OCI-LY1 (cell line): ENCODE measurements at regions not wholly inside any gene's neighbourhood (a gene's known extent, or its start where the extent isn't known, plus 50 kb on each side); places are given as distances from the start of the nearest gene placed in this dataset.

ENCODE experiments used
- H2AFZ ChIP-seq: fragments of 200-600 bp; sonication (generic), shearing (Covaris generic); 2 replicates; pipeline ENCODE4 v1.6.0; 2014; ENCODE audit warnings: antibody characterized with exemption, mild to moderate bottlenecking, low read length
- H3F3A ChIP-seq: fragments of 200-600 bp; sonication (generic), shearing (Covaris generic); 2 replicates; pipeline ENCODE4 v1.6.0; 2014; ENCODE audit warnings: mild to moderate bottlenecking, antibody characterized with exemption, low read length, moderate library complexity; ENCODE audit not compliant: insufficient read depth
- H3K27ac ChIP-seq: fragments of 200-600 bp; sonication (generic); 2 replicates; pipeline ENCODE4 v1.5.1; 2014; ENCODE audit warnings: low read length, mixed run types, mild to moderate bottlenecking, low read depth; ENCODE audit not compliant: poor library complexity, severe bottlenecking
- H3K27me3 ChIP-seq: fragments of 200-600 bp; sonication (generic); 2 replicates; pipeline ENCODE4 v1.6.0; 2014; ENCODE audit warnings: antibody characterized with exemption, mild to moderate bottlenecking, low read length, moderate library complexity; ENCODE audit not compliant: insufficient read depth
- H3K36me3 ChIP-seq: fragments of 200-600 bp; sonication (generic); 2 replicates; pipeline ENCODE4 v1.6.1; 2014; ENCODE audit warnings: mild to moderate bottlenecking, antibody characterized with exemption, low read length, moderate library complexity, mixed read lengths; ENCODE audit not compliant: insufficient read depth
- H3K4me1 ChIP-seq: fragments of 200-600 bp; sonication (generic); 2 replicates; pipeline ENCODE4 v1.5.1; 2014; ENCODE audit warnings: mild to moderate bottlenecking, low read length, moderate library complexity; ENCODE audit not compliant: insufficient read depth, severe bottlenecking
- H3K4me2 ChIP-seq: fragments of 200-600 bp; sonication (generic), shearing (Covaris generic); 2 replicates; pipeline ENCODE4 v1.6.1; 2014; ENCODE audit warnings: low read length
- H3K4me3 ChIP-seq: fragments of 200-600 bp; sonication (generic); 2 replicates; pipeline ENCODE4 v1.5.1; 2014; ENCODE audit warnings: low read length, low read depth, mild to moderate bottlenecking, mixed read lengths; ENCODE audit not compliant: poor library complexity, severe bottlenecking
- H3K79me2 ChIP-seq: fragments of 200-600 bp; shearing (Covaris generic); 2 replicates; pipeline ENCODE4 v1.6.1; 2016; ENCODE audit warnings: mixed run types, low read length, mixed read lengths; ENCODE audit not compliant: insufficient read depth
- H3K9ac ChIP-seq: fragments of 200-600 bp; sonication (generic), shearing (Covaris generic); 2 replicates; pipeline ENCODE4 v1.6.1; 2014; ENCODE audit warnings: mild to moderate bottlenecking, low read length, mixed read lengths
- H3K9me2 ChIP-seq: fragments of 200-600 bp; sonication (generic), shearing (Covaris generic); 2 replicates; pipeline ENCODE4 v1.6.1; 2014; ENCODE audit warnings: low read depth, mild to moderate bottlenecking, low read length, mixed read lengths
- H3K9me3 ChIP-seq: fragments of 200-600 bp; shearing (Covaris generic); 2 replicates; pipeline ENCODE4 v1.6.1; 2014; ENCODE audit warnings: low read length, mixed read lengths
- H4K20me1 ChIP-seq: fragments of 200-600 bp; sonication (generic), shearing (Covaris generic); 2 replicates; pipeline ENCODE4 v1.6.0; 2016; ENCODE audit warnings: mild to moderate bottlenecking, low read length; ENCODE audit not compliant: insufficient read depth
- CTCF ChIP-seq: fragments of 200-600 bp; sonication (generic), shearing (Covaris generic); IDR thresholded peaks from 2 replicates; pipeline ENCODE4 v1.5.1; 2017; ENCODE audit warnings: mild to moderate bottlenecking, antibody characterized with exemption, low read length, moderate library complexity, mixed read lengths
- EZH2 ChIP-seq: fragments of 200-600 bp; sonication (generic), shearing (Covaris generic); IDR thresholded peaks from 2 replicates; pipeline ENCODE4 v1.8.0; 2017; ENCODE audit warnings: borderline replicate concordance, mixed run types, mild to moderate bottlenecking, antibody characterized with exemption, low read length, moderate library complexity, mixed read lengths

- Histone ChIP-seq H3K9ac (no peak overlapping the region), H4K20me1 (no peaks in the 10 kb centered on the region), H3K9me2 (no peaks in the 10 kb centered on the region), H3K36me3 (no peaks in the 10 kb centered on the region), H3F3A (no peaks in the 10 kb centered on the region), H2AFZ (no peak overlapping the region), H3K9me3 (no peaks in the 10 kb centered on the region), H3K79me2 (no peaks in the 10 kb centered on the region), H3K4me3 (no peak overlapping the region), H3K4me2 (no peak overlapping the region), H3K27ac (no peak overlapping the region), H3K27me3 (no peaks in the 10 kb centered on the region), H3K4me1 (no peaks in the 10 kb centered on the region)
- no peak for TF ChIP-seq CTCF
Measured at GRCh38 chr2:146879882-146880281, 964.9 kb upstream of the ACVR2A start.

GRCh38 chr2:146874260-146874658 is 970.6 kb upstream of the ACVR2A start:
- H3K4me3 ChIP-seq, result no peak overlapping the region
- no peaks in the 10 kb centered on the region for H3K27me3 ChIP-seq
- H3K9me3 ChIP-seq, result no peaks in the 10 kb centered on the region
- H4K20me1 ChIP-seq, result no peaks in the 10 kb centered on the region
- no peaks in the 10 kb centered on the region for H3K4me1 ChIP-seq
- no peaks in the 10 kb centered on the region for H3F3A ChIP-seq
- no peak overlapping the region for H3K27ac ChIP-seq
- H3K4me2 ChIP-seq, result no peak overlapping the region
- H3K9ac ChIP-seq, result no peak overlapping the region
- H3K36me3 ChIP-seq, result no peaks in the 10 kb centered on the region
- H3K79me2 ChIP-seq, result no peaks in the 10 kb centered on the region
- H3K9me2 ChIP-seq, result no peaks in the 10 kb centered on the region
- no peak for TF ChIP-seq CTCF
- no peak for TF ChIP-seq EZH2
- H2AFZ ChIP-seq, result no peak overlapping the region

GRCh38 chr2:146873646-146874259 is 971.1 kb upstream of the ACVR2A start:
- no peaks in the 10 kb centered on the region for H3K9me3 ChIP-seq
- H3K4me1 ChIP-seq, result no peaks in the 10 kb centered on the region
- no peaks in the 10 kb centered on the region for H3K79me2 ChIP-seq
- H3K4me3 ChIP-seq, result no peak overlapping the region
- H3K36me3 ChIP-seq, result no peaks in the 10 kb centered on the region
- H3K4me2 ChIP-seq, result no peak overlapping the region
- no peak overlapping the region for H3K9ac ChIP-seq
- no peak for TF ChIP-seq CTCF
- TF ChIP-seq EZH2, result no peak
- no peaks in the 10 kb centered on the region for H4K20me1 ChIP-seq
- no peak overlapping the region for H2AFZ ChIP-seq
- H3F3A ChIP-seq, result no peaks in the 10 kb centered on the region
- no peak overlapping the region for H3K27ac ChIP-seq
- H3K27me3 ChIP-seq, result no peaks in the 10 kb centered on the region
- no peaks in the 10 kb centered on the region for H3K9me2 ChIP-seq
